OCI-LY1 (cell line): ENCODE measurements at regions not wholly inside any gene's neighbourhood (a gene's known extent, or its start where the extent isn't known, plus 50 kb on each side); places are given as distances from the start of the nearest gene placed in this dataset.

Source experiments
- EZH2 ChIP-seq: fragments of 200-600 bp; sonication (generic), shearing (Covaris generic); IDR thresholded peaks from 2 replicates; pipeline ENCODE4 v1.8.0; 2017; ENCODE audit warnings: borderline replicate concordance, mixed run types, mild to moderate bottlenecking, antibody characterized with exemption, low read length, moderate library complexity, mixed read lengths
- TF ChIP-seq, protein P1 (sequence below): fragments of 200-600 bp; sonication (generic), shearing (Covaris generic); IDR thresholded peaks from 2 replicates; pipeline ENCODE4 v1.5.1; 2017; ENCODE audit warnings: mild to moderate bottlenecking, antibody characterized with exemption, low read length, moderate library complexity, mixed read lengths

DNA sequence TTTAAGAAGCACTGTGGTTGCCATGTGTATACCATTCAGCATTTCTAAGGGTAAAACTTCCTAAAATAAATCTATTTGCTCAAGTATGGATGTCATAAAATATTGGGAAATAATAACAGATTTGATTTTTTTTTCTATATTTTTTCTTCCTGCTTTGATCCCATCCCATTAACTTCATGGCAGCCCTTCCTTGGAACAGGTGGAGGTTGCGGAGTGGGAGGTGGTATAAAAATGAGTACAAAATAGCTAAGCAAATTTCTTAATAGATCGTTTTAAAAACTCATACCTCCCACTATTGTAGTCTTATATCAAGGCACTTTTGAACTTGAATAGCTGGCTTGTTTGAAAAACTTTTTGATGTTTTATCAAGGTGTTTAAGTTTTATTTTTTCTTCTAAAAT is 152.1 kb upstream of the KYNU start:
- TF ChIP-seq, protein P1, sequence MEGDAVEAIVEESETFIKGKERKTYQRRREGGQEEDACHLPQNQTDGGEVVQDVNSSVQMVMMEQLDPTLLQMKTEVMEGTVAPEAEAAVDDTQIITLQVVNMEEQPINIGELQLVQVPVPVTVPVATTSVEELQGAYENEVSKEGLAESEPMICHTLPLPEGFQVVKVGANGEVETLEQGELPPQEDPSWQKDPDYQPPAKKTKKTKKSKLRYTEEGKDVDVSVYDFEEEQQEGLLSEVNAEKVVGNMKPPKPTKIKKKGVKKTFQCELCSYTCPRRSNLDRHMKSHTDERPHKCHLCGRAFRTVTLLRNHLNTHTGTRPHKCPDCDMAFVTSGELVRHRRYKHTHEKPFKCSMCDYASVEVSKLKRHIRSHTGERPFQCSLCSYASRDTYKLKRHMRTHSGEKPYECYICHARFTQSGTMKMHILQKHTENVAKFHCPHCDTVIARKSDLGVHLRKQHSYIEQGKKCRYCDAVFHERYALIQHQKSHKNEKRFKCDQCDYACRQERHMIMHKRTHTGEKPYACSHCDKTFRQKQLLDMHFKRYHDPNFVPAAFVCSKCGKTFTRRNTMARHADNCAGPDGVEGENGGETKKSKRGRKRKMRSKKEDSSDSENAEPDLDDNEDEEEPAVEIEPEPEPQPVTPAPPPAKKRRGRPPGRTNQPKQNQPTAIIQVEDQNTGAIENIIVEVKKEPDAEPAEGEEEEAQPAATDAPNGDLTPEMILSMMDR = no peak
- no peak for TF ChIP-seq EZH2
